Activated gamma-delta T cell (primary cell): ENCODE measurements at regions not wholly inside any gene's neighbourhood (a gene's known extent, or its start where the extent isn't known, plus 50 kb on each side); places are given as distances from the start of the nearest gene placed in this dataset.
"Not testable (repeated sequence)": the region's sequence is repeated elsewhere in the genome, so short reads cannot be mapped to it uniquely, and the experiment has no call there.

Experiments
- DNase-seq: peaks from one replicate; lab custom pipeline; 2025; lab: John Stamatoyannopoulos, UW

- DNase-seq = no peak
Measured at GRCh38 chr3:163812006-163812405, 1266.3 kb downstream of the SI start.

- DNase-seq = no peak
Measured at GRCh38 chr3:163809540-163809993, 1268.7 kb downstream of the SI start.

- DNase-seq = no peak
Measured at GRCh38 chr3:163786416-163786815, 1291.9 kb downstream of the SI start.

GRCh38 chr3:163785693-163786092 lies 1292.6 kb downstream of the SI start:
- no peak for DNase-seq

GRCh38 chr3:163779396-163780344 lies 1298.6 kb downstream of the SI start:
- DNase-seq = no peak

GRCh38 chr3:163776743-163777142 lies 1301.6 kb downstream of the SI start:
- no peak for DNase-seq

GRCh38 chr3:163773136-163773535 lies 1305.2 kb downstream of the SI start:
- DNase-seq = no peak

- DNase-seq = no peak
Measured at GRCh38 chr3:163768048-163768447, 1310.2 kb downstream of the SI start.

GRCh38 chr3:163766112-163766511 lies 1312.2 kb downstream of the SI start:
- DNase-seq = no peak

GRCh38 chr3:163753033-163753432 lies 1325.3 kb downstream of the SI start:
- no peak for DNase-seq

- DNase-seq = no peak
Measured at GRCh38 chr3:163745204-163745603, 1333.1 kb downstream of the SI start.

- no peak for DNase-seq
Measured at GRCh38 chr3:163735394-163735793, 1342.9 kb downstream of the SI start.

- DNase-seq = no peak
Measured at GRCh38 chr3:163730684-163731083, 1347.6 kb downstream of the SI start.

GRCh38 chr3:163726125-163726524 lies 1352.2 kb downstream of the SI start:
- DNase-seq = no peak

- DNase-seq = no peak
Measured at GRCh38 chr3:163722405-163722804, 1355.9 kb downstream of the SI start.

- no peak for DNase-seq
Measured at GRCh38 chr3:163721596-163721995, 1356.7 kb downstream of the SI start.

- DNase-seq = no peak
Measured at GRCh38 chr3:163717377-163717776, 1360.9 kb downstream of the SI start.

GRCh38 chr3:163708428-163708827 lies 1369.9 kb downstream of the SI start:
- no peak for DNase-seq

- DNase-seq = no peak
Measured at GRCh38 chr3:163707659-163708058, 1370.6 kb downstream of the SI start.

- DNase-seq = not testable (repeated sequence)
Measured at GRCh38 chr3:163698221-163698620, 1380.1 kb downstream of the SI start.

- no peak for DNase-seq
Measured at GRCh38 chr3:163692494-163692893, 1385.8 kb downstream of the SI start.

- DNase-seq = no peak
Measured at GRCh38 chr3:163684651-163685050, 1393.6 kb downstream of the SI start.

- DNase-seq = no peak
Measured at GRCh38 chr3:163672954-163673353, 1405.3 kb downstream of the SI start.

GRCh38 chr3:163671201-163671600 lies 1407.1 kb downstream of the SI start:
- DNase-seq = no peak
